HG02678 (cell line): ENCODE measurements at regions not wholly inside any gene's neighbourhood (a gene's known extent, or its start where the extent isn't known, plus 50 kb on each side); places are given as distances from the start of the nearest gene placed in this dataset.

Experiments
- ATAC-seq: cut with Tn5 transposase; IDR thresholded peaks from one replicate; pipeline ENCODE4 v1.9.1; 2021; ENCODE audit warnings: mild to moderate bottlenecking, moderate library complexity; ENCODE audit not compliant: unreplicated experiment

DNA sequence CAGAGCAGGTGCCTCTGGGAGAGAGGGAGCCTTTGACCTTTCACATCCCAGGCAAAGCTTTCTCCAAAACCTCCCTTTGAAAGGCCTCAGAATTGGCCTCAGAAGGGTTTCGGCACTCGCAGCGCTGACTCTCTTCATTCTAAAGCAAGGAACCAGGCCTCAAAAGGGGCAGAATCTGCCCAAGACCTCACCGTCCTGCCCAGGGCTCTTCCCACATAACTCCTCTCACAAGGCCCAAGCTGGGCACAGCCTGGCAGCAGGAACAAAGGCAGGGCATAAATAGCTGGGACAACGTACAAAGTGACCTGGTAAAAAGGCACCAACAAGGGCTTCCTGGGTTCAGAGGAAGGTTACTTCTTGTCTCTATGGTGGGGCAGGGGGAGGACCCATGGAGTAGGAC, 166.3 kb upstream of the FSTL4 start:
- ATAC-seq = no peak

DNA sequence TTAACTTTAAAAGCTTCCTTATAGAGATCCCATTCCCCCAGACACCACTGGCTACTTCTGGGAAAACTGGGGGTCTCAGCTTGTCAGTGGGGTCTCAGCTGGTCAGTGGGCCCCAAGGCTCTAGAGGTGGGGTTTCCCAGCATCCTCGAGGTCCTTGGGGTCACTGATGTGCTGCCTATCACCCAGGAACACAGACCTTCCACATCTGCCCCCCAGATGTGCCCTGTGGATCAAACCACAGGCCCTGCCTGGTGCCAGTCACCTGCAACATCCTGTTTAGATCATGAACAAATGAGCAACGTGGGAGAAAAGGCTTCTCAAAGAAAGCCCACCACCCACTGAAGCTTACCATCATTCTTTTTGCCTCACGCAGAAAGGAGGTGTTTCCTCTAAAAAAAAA, 165.6 kb upstream of the FSTL4 start:
- ATAC-seq = no peak

DNA sequence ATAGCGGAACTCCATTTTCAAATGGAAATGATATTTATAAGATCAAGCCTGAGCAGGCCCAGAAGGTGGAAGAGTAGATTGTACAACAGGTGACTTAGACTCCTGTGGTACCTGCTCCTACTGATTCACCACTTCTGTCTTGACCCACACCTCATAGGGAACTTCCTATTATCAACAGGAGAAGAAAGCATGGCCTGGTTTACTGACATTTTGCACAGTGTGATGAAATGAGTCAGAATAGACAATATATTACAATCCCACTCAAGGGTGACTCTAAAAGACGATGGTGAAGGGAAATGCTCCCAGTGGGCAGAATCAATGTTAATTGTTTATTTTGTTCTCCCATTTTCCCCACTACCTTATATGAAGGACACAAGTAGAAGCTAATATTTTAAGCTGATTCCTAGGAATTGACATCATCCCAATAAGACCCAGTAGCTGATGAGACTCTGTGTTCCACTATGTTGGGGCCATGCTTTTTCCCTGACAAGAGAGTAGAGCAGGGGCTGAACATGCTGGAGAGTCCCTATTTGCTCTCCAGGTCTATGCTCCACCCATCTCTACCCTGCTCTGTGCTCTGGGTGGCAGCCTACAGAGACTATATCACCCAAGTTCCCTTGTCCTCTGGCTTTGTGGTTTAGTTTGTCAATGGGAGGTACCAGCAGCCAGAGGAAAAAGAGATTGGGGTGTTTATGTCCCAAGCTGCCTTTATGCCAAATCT, 163.4 kb upstream of the FSTL4 start:
- ATAC-seq = no peak

DNA sequence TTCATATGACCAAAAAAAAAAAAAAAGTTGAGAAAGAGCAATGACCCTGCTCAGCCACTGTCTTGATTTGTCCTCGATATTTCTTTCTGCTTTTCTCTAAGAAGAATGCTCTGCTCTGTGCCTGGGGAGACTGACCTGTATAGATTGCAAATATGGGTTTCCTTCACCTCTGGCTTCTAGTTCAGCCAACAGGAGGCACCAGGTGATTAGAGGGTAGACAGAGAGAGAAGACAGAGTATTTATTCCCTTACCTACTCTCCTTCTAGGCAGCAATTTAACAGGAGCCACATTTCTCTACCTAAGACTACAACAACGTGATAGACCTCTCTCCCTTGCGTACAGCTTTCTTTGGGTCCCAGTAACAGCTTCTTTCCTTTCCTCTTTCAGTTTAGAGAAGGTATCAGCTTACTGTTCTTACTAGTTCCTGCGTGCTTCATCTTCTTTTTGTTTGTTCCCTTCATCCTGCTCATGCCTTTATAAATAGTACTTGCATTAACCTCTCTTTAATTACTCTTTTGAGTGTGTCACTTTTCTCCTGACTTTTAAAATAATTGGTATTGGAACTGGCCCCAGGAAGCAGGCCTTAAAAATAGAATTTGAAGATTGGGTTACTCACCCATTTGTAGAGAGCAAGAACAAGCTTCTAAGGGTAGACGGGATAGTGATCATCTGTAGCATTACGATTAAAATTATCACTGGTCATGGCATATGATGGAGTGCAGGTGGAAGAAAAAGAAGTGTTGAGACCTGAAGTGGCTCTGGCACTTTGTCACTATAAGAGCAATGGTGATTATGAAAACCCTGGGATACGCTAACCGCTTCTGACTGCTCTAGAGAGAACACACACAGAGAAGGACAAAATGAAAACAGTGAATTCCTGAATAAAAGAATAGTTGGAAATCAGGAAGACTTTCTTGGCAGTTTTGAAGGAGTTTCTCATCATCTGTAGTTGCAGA, 161.2 kb upstream of the FSTL4 start:
- no peak for ATAC-seq

DNA sequence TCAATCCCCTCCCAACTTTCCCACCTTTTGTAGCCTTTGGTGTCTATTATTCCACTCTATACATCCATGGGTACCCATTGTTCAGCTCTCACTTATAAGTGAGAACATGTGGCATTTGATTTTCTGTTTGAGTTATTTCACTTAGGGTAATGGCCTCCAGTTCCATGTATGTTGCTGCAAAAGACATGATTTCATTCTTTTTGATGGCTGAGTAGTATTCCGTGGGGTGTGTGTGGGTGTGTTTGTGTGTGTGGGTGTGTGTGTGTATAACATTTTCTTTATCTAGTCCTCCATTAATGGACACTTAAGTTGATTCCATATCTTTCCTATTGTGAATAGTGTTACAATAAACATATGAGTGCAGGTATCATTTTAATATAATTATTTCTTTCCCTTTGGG, 157.5 kb upstream of the FSTL4 start:
- ATAC-seq = no peak

DNA sequence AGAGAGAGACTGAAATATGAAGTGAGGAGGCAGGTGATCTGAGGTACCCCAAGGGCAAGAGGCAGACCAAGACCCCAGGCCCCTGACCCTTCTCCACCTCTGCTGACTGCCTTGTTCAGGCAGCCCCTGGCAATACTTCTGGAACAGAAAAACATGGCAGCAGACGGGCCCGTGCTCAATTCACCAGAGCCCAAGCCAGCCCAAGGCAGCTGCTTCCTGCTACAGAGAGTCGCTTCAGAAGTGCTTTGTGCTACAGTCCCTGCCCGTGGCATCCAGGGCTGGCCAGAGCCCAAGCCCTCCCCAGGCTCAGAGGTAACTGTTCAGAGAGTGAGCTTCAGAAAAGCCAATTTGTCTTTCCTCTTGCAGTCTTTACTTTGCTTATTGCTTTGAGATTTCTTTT, 151.4 kb upstream of the FSTL4 start:
- no peak for ATAC-seq

DNA sequence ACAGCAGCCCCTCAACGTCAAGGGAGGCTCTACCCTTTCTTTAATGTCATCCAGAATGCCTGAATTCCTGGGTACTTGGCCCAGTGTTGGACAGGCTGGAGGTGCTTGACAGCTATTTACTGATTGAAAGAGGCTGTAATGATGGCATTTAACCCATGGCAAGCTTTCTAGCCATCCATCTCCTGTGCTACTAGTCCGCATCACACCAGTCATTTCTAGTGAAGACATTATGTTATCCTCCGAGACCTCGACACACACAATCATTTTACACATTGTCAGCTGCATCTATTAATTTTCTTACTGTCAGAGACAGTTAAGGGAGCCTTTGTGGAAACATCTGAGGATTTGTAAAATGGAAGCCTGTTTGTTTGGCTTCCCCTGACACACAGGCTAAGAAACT, 149.3 kb upstream of the FSTL4 start:
- no peak for ATAC-seq

DNA sequence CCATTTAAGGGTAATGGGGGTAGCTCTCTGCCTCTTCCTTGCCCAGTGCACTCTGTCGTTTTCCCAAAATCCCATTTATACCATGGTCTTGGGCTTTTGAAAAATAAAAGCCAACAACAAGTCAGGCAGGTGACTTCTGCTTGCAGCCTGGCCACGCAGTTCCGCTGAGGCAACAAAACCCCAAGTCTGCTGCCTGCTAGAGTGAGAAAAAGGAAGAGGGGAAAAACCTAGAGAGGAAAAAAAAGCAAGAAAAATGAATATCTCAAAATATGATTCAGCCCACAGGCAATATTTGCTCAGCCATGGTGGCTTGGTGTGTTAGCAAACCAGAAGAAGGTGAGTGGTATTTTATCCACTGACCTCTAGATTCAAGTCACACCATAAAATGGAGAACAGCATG, 148.2 kb upstream of the FSTL4 start:
- no peak for ATAC-seq

DNA sequence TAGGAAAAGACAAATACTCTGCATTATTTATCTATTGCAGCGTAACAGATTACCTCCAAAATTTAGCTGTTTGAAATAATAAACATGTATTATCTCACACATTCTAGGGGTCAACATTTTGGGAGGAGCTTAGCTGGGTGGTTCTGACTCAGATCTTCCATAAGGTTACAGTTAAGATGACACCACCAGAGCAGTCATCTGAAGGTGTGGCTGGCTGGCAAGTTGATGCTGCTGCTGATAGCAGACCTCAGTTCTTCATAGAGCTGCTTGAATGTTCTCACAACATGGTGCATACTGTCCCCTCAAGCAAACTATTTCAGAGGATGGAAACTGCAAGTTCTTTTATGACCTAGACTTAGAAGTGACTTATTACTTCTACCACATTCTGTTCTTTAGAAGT, 146.3 kb upstream of the FSTL4 start:
- no peak for ATAC-seq

DNA sequence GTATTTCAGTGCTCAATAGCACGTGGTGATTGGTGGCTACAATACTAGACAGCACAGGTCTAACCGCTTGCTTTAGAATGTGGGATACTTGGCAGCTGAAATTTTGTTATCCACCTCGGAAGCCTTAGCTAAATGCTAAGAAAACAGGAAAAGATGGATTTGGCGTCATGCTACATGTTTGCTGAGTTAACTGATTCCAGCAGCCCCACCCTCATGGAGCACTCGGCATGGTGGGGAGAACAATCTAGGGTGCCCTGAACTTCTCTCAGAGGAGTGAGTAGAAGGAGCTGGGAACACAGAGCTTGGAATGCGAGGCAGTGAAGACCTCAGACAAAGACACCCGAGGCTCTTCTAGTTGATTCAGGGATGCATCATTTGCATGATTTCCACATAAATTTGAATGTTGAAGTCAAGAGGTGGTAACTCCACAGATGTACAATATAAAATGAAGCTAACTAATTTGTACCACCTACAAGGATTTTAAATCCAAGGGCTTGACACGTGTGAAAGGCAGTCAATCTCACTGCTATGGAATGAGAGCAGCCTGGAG, 145.1 kb upstream of the FSTL4 start:
- ATAC-seq = no peak

DNA sequence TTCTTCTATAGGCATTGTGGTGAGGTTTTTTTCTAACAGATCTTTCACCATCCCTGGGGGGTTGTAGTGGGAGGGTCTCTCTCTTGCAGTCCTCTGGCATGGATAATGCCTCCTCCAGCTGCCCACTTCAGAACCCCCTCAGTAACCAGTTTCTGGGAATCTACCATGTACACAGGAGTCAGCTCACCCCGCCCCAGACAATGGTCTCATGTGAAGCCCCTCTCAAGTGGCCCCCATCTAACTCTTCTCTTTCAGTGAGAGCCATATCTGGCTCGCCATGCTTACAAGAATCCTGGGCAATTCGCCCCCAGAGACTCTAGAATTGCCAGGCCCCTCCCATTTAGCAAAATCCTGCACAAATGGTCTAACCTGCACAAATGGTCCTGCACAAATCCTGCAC, 144.4 kb upstream of the FSTL4 start:
- no peak for ATAC-seq

DNA sequence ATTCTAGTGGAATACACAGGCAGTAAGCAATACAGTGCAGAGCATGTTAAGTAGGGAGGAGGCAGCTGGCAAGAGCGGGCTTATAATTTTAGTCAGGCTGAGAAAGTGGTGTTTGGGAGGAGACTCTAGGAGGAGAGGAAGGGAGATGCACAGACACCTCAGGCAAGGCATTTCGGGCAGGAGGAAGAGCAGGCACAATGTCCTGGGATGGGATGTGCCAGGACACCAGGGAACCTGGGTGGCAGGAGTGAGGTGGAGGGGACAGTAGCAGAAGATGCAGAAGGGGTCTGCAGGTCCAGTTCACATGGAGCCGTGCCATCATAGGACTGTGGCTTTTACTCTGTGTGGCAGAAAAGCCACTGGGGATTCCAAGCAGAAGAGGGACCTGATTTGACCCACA, 143.7 kb upstream of the FSTL4 start:
- no peak for ATAC-seq

DNA sequence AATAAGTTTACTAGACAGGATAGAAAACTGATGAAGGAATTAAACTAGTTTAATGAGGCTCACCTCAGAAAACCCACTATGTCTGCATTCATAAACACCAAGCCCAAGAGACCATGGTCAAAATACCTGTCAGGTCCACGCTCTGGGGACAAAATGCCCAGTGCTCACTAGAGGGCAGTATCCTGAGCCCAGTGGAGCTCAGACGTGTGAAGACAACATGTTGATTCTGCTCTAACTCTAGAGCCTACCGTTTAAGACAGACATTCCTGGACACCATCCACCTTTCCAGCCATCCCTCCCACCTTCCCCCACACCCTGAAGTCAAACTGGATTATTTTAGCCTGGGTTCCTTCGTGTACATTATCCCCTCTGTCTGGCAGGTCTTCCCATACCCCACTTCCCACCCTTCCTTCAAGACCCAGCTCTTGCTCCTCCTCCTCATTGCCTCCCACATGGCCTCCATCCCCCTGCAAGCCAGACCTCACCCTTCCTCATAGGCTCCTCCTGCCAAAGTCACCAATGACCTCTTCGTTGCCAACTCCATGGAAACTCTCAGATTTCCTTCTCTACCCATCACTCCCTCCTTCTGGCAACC, 142.3 kb upstream of the FSTL4 start:
- no peak for ATAC-seq

DNA sequence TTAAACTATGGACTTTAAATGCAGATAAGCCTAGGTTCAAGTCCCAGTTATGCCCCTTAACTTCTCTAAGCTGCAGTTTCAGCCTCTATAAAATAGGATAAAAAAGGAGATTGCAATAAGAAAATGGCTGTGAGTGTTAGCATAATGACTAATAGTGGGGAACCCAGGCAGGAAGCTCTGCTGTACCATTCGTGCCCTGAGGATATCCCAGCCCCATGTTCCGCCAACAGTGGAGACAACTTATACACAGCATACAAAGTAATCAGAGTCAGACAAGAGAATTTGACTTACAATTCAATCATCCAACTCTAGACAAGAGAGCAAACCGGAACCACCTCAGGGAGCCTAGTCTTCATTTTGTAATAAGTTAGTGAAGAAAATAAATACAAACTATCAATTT, 141.5 kb upstream of the FSTL4 start:
- ATAC-seq = no peak

DNA sequence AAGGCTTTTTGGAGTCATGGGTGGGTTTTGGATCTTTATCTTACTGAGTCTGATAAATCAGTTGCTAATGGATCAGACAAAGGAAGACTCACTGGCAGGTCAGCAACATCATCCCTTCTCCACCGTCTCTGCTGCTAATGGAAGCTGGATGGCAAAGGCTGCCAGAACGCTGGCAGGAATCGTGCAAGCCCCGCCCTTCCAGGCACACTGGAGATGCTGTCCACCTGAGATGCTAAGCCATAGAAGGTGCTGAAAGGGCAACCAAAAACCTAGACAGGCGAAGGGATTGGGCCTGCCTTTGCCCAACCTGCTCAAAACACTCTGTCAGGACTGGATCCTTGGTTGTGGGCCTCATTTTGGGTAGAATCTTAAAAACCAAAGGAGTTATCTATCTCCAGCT, 139.5 kb upstream of the FSTL4 start:
- no peak for ATAC-seq

DNA sequence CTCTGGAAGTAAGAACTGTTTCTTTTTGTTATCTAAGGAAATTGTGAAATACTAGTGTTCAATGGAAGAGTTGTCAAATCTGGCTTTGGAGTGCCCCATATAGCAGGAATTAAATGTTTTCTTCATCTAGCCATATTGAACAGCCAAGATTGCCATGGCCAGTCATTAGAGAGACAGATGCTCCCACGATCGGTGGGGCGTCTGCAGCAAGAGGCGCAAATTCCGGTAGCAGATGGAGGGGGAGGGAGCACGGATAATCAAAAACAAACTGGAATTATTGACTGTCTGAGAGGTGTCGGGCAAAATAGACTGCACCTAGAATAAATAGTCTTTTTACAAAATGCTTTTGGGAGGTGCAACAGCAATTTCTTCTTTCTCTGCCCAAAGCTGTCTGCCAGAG, 139.1 kb upstream of the FSTL4 start:
- ATAC-seq = no peak

DNA sequence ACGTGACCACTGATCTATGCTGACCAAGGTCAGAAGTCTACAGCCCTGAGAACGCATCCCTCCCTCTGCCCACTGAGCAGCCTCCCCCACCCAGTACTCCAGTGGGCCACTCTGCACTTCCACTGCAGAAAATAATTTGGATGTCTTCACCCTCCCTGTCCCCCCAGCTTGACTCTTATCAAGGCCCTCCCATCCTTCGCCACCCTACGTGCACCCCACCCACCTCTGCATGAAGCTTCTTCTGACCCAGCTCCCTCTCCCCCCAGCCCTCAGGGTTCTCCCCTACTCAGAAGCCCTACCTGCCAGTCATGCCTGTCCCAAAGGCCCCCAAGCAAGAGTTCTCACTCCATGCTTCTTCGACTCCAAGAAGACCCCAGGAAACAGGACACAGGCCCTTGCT, 138.5 kb upstream of the FSTL4 start:
- no peak for ATAC-seq

DNA sequence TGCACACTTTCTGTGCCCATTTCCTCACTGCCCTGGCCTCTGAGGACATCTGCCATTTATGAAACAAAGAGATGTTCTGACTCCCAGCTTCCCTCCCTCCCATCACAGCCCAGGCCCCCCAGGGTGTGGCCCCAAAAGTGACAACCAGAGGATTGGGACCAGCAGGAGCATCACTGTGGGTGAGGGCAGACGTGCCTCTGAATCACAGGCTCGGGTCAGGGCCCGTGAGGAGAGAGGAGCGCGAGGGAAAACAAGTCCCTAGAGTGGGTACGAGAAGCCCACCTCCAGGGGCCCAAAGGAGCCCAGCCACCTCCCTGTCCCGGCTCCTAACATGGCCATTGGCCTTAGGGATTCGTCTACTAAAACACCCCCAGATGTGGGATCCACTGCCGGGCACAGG, 138.0 kb upstream of the FSTL4 start:
- no peak for ATAC-seq

DNA sequence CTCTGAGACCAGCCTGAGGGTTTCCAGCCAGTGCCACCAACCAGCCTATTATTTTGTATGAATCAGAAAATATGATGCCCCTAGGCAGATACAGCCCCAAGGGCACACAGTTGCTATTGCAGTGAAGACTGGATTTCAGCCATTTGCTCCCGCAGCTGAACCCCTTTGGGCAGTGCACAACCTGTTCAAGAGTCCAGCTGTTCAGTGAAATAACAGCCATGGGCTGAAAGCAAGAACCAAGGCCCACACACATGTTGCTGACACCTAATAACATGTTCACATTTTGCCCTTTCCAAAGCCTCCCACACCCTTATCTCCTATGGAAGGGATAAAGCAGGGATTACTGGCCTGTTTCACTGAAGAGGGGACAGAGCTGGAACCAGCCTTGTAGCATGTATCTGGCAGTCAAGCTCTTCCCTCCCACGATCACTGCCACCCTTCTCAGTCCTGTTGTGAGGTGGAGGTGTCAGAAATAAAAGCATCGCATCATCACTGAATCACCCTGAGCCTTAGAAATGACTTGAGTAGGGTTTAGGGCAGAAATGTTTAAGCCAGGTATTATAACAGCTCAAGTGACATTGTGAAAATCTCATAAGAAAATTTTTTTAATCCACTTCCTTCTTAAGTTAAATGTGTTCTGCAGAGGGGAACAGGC, 137.1 kb upstream of the FSTL4 start:
- ATAC-seq = no peak

DNA sequence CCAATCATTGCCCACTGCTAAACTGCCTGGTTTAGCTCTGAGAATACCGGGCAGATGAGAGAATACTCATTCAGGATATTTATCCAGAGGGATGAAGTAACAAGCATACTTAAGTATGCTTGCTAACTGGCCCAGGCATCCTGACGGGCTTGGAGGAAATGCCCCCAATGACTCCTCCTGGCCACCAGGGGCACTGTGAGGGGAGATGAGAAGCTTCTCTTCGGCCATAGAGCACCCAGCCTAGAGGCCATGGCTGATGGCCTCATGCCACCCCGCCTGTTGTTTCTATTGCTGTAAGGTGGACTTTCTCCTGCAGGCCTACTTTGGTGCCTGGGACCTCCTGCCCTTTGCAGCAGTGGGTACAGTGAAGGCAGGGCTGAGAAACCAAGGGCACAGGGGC, 134.5 kb upstream of the FSTL4 start:
- no peak for ATAC-seq

DNA sequence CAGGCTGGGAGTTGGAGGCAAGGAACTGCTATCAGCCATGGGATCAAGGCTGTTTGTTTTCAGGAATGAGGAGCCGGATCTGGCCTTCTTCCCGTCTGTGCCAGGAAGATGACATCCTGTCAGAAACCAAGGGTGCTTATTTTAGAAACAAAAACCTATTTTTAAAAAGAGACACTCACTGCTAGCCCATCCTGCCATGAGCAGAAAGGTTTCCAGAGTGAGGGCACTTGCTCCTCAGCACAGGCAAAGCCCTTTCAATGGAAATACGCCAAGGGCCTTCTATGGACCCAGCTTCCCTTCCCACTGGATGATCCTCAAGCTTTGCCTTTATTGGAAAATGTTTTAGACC, 132.6 kb upstream of the FSTL4 start:
- no peak for ATAC-seq
